HG02610 (cell line): ENCODE measurements at regions not wholly inside any gene's neighbourhood (a gene's known extent, or its start where the extent isn't known, plus 50 kb on each side); places are given as distances from the start of the nearest gene placed in this dataset.

ENCODE experiments used
- ATAC-seq: cut with Tn5 transposase; IDR thresholded peaks from one replicate; pipeline ENCODE4 v1.9.1; 2021; ENCODE audit warnings: mild to moderate bottlenecking, moderate library complexity; ENCODE audit not compliant: unreplicated experiment

GRCh38 chr22:48535868-48536540 is 1291.7 kb downstream of the BRD1 start:
- ATAC-seq = no peak

GRCh38 chr22:48534395-48534958 is 1293.2 kb downstream of the BRD1 start:
- ATAC-seq = no peak

- no peak for ATAC-seq
Measured at GRCh38 chr22:48532986-48533385, 1294.7 kb downstream of the BRD1 start.

GRCh38 chr22:48531761-48532435 is 1295.8 kb downstream of the BRD1 start:
- no peak for ATAC-seq

- no peak for ATAC-seq
Measured at GRCh38 chr22:48531108-48531507, 1296.6 kb downstream of the BRD1 start.

GRCh38 chr22:48530666-48531065 is 1297.0 kb downstream of the BRD1 start:
- no peak for ATAC-seq

- no peak for ATAC-seq
Measured at GRCh38 chr22:48528221-48528915, 1299.3 kb downstream of the BRD1 start.

- ATAC-seq = no peak
Measured at GRCh38 chr22:48523761-48524160, 1303.9 kb downstream of the BRD1 start.

GRCh38 chr22:48523091-48523490 is 1304.6 kb downstream of the BRD1 start:
- no peak for ATAC-seq

GRCh38 chr22:48522271-48522670 is 1305.4 kb downstream of the BRD1 start:
- no peak for ATAC-seq

GRCh38 chr22:48520884-48521588 is 1306.6 kb downstream of the BRD1 start:
- ATAC-seq = no peak

- ATAC-seq = no peak
Measured at GRCh38 chr22:48520207-48520606, 1307.5 kb downstream of the BRD1 start.

GRCh38 chr22:48517039-48518030 is 1310.3 kb downstream of the BRD1 start:
- ATAC-seq = no peak

GRCh38 chr22:48516571-48516970 is 1311.1 kb downstream of the BRD1 start:
- ATAC-seq = no peak

GRCh38 chr22:48515571-48516200 is 1312.0 kb downstream of the BRD1 start:
- ATAC-seq = no peak

- no peak for ATAC-seq
Measured at GRCh38 chr22:48513929-48514328, 1313.7 kb downstream of the BRD1 start.

- no peak for ATAC-seq
Measured at GRCh38 chr22:48513446-48513845, 1314.2 kb downstream of the BRD1 start.

GRCh38 chr22:48511781-48512327 is 1315.8 kb downstream of the BRD1 start:
- no peak for ATAC-seq

GRCh38 chr22:48511211-48511610 is 1316.5 kb downstream of the BRD1 start:
- ATAC-seq = no peak
